ENCODE measurements at regions not wholly inside any gene's neighbourhood (a gene's known extent, or its start where the extent isn't known, plus 50 kb on each side); places are given as distances from the start of the nearest gene placed in this dataset.

DNA sequence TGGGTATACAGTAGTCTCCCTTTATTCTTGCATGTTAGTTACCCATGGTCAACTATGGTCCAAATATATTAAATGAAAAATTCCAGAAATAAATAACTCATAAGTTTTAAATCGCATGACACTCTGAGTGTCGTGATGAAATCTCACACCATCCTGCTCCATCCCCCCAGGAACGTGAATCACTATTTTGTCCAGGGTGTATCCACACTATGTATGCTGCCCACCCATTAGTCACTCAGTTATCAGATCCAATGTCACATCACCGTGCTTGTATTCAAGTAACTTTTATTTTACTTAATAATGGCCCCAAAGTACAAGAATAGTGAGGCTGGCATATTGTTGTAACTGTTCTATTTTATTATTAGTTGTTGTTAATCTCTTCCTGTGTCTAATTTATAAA, 115.8 kb upstream of the SERP2 start:
- TF ChIP-seq, protein P1, sequence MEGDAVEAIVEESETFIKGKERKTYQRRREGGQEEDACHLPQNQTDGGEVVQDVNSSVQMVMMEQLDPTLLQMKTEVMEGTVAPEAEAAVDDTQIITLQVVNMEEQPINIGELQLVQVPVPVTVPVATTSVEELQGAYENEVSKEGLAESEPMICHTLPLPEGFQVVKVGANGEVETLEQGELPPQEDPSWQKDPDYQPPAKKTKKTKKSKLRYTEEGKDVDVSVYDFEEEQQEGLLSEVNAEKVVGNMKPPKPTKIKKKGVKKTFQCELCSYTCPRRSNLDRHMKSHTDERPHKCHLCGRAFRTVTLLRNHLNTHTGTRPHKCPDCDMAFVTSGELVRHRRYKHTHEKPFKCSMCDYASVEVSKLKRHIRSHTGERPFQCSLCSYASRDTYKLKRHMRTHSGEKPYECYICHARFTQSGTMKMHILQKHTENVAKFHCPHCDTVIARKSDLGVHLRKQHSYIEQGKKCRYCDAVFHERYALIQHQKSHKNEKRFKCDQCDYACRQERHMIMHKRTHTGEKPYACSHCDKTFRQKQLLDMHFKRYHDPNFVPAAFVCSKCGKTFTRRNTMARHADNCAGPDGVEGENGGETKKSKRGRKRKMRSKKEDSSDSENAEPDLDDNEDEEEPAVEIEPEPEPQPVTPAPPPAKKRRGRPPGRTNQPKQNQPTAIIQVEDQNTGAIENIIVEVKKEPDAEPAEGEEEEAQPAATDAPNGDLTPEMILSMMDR (conservative IDR thresholded peaks at IDR 0.05; ENCODE audit: low read length) = no peak
- no peak overlapping the region for H3K4me3 ChIP-seq (ENCODE audit: low read length)
- DNase-seq (ENCODE audit: low read depth) = no peak

DNA sequence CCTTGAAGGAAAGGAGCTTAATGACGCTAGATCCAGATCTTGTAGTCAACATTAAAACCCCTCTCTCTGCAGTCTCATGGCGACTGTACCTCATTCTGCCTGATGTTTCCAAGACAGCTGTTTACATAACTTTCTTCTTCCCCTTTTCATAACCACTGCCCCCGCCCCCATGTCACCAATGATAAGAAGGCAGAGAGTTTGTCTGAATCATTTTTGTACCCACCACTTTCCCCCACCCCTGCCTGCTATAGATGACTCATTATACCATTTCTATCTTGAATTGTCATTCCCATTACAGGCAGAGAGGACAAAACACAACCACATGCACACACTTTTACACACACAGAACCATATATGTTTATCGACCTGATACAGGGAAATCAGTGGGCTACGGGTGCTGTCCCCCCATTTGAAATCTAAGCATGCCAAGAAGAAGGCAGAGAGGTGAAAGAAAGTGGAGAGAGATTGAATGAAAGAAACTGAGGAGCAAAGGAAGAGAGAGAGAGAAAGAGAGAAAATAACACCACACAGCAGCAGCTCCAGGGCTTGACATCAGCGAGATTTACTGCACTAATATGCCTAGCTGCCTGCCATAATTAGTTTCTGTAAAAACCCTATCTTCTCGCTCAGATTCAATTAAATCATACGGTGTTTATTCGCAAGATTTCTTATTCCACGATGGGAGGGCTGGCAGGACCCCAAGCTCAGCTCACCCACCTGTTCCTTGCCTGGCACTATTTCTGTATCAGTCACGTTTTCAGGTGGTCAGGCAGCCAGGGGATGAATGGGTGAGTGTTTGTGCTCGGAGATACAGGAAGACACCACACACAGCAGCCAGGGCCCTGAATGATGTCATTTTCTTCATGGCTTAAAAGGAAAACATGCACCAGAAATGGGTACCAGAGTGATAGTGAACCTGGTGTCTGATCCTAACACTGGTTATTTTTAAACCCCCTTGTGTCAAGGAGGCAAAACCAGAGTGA, 114.3 kb upstream of the SERP2 start:
- H3K4me3 ChIP-seq (ENCODE audit: low read length) = no peak overlapping the region
- TF ChIP-seq, protein P1 (conservative IDR thresholded peaks at IDR 0.05; ENCODE audit: low read length) = no peak
- peak; percentile 11 for DNase-seq (ENCODE audit: low read depth)

DNA sequence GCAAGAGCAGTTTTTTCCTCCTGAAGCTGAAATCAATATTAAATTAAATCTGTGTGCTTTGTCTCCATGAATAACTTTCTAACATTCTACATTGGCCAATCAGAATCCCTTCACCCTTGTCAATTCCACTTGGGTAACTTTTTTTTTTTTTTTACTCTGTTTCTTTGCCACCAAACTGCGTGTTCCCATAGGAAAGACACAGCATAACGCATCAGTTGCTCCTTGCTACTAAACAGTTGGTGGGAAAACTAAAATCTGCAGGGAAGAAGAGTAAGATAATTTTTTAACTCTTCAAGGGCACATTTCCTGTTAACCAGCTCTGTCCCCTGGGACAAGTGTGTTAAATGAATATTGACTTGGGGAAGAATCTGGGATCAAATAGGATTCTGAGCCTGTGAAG, 113.3 kb upstream of the SERP2 start:
- TF ChIP-seq, protein P1 (conservative IDR thresholded peaks at IDR 0.05; ENCODE audit: low read length) = no peak
- H3K4me3 ChIP-seq (ENCODE audit: low read length) = no peak overlapping the region

DNA sequence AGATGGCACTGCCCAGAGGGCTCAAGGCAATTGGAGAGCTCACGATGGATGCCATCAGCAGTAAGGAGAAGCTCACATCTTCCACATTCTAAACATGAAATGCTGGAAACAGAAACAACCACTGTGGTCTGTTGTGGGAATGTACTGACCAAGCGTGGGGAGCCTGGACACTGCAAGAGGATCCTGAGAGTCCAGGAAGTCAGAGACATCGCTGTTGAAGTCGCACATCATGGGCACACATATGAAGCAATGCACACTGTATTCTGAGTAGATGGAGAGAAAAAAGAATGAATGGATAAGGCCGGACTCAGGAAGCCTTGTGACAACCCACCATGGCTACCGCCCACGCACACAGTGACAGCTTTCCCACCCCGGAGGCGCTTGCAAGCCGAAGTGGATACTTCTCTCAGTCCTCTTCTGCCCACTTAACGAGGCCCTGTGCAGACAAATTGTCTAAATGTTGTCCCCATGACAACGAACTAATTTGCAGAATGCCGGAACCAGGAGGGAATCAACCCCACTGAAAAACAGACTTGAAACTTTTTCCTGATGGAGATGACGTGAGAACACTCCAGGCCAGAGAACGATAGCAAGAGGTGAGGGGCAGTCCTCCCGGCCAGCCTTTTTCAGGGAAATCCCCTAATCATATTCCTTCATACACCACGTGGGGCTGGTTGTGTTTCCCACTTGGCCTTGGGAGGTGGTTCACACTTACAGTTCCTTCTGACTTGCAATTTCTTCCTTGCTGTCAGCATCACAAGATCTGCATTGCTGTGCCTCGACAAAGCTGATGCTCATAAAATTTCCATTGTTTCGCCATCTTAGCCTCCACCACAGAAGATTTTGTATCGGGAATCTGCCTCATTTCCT, 109.6 kb upstream of the SERP2 start:
- no peak overlapping the region for H3K4me3 ChIP-seq (ENCODE audit: low read length)
- TF ChIP-seq, protein P1 (conservative IDR thresholded peaks at IDR 0.05; ENCODE audit: low read length) = no peak
- DNase-seq (ENCODE audit: low read depth) = peak; percentile 16

More for the DNA sequence above, 113.3 kb upstream of the SERP2 start:
- DNase-seq (ENCODE audit: low read depth) = no peak

DNA sequence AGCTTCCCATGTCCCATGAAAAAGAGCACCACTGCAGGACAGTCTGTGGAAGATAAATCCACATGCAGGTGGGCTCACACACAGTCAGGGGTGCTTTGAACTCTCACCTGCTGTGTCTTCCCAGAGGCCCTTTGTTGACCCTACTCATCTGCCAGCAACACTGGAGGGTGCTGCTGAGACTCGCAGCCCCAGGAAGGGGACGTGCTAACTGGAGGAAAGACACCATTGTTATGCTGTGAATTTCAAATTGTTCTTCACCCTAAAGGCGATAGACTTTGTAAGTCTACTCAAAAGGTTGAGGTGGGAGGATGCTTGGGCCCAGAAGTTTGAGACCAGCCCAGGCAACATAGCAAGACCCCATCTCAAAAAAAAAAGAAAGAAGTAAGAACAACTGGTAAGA, 107.3 kb upstream of the SERP2 start:
- no peak for DNase-seq (ENCODE audit: low read depth)
- H3K4me3 ChIP-seq (ENCODE audit: low read length) = no peak overlapping the region
- TF ChIP-seq, protein P1 (conservative IDR thresholded peaks at IDR 0.05; ENCODE audit: low read length) = no peak

DNA sequence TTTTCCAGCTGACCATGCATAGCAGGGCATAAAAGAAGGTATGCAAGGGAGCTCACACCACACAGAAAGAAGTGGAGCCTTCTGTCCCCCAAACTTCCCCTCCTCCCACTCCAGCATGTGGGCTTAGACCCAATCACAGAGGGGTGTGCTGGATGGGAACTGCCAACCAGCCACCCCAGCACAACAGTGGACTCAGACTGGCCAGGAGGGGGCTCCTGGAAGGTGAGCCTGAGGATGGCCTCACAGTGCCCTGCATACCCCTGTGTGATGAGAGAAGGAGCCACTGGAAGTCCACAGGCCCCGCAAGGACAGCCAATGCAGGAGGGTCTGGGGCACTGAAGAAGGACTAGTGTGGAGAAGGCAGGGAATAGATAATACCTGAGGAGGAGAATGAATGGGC, 106.9 kb upstream of the SERP2 start:
- DNase-seq (ENCODE audit: low read depth) = no peak
- H3K4me3 ChIP-seq (ENCODE audit: low read length) = no peak overlapping the region
- TF ChIP-seq, protein P1 (conservative IDR thresholded peaks at IDR 0.05; ENCODE audit: low read length) = no peak

Data from AG10803 (cell line).